H1 (cell line): ENCODE measurements at regions not wholly inside any gene's neighbourhood (a gene's known extent, or its start where the extent isn't known, plus 50 kb on each side); places are given as distances from the start of the nearest gene placed in this dataset.

Source experiments
- SAP30 ChIP-seq: fragments of 300-600 bp; sonication (generic); IDR thresholded peaks from 2 replicates; pipeline ENCODE4 v1.7.1; 2012; ENCODE audit warnings: low read length, moderate library complexity, mild to moderate bottlenecking, inconsistent platforms; ENCODE audit not compliant: insufficient read depth, insufficient replicate concordance

DNA sequence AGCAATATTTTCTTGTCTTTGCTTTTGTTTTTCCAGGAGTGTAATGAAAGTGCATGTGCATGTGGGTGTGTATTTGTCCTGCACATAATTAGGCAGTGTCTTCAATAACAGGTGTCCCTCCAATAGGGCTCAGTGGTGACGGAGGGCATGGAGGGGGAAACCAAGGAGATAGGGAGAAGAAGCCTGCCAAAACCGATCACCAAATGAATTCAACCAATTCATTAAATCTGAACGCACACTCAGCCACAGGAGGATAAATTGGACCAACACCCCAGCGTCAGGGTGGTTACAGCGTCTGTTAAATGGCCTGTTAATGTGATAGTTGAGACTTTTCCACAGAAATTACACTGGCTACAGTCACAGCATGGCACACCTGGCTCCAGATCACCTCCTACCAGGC is 527.6 kb downstream of the CD83 start (continued):
- TF ChIP-seq SAP30 = no peak
- TF ChIP-seq, all 59 proteins: peak for 0
